SU-DHL-6 (cell line): ENCODE measurements at regions not wholly inside any gene's neighbourhood (a gene's known extent, or its start where the extent isn't known, plus 50 kb on each side); places are given as distances from the start of the nearest gene placed in this dataset.

Experiments used
- H2AFZ ChIP-seq: fragments of 200-600 bp; sonication (generic); 2 replicates; pipeline ENCODE4 v1.6.1; 2014; ENCODE audit warnings: low read depth, mild to moderate bottlenecking, moderate library complexity, mixed read lengths, antibody characterized with exemption, low read length; ENCODE audit not compliant: severe bottlenecking
- H3F3A ChIP-seq: fragments of 200-600 bp; shearing (Covaris generic); 2 replicates; pipeline ENCODE4 v1.6.0; 2016; ENCODE audit warnings: antibody characterized with exemption, mild to moderate bottlenecking; ENCODE audit not compliant: insufficient read depth
- H3K27ac ChIP-seq: fragments of 200-600 bp; sonication (generic); 2 replicates; pipeline ENCODE4 v1.5.1; 2016; ENCODE audit warnings: low read depth, mild to moderate bottlenecking, low read length, moderate library complexity, mixed read lengths
- H3K27me3 ChIP-seq: fragments of 200-600 bp; sonication (generic), shearing (Covaris generic); 2 replicates; pipeline ENCODE4 v1.6.0; 2014; ENCODE audit warnings: mild to moderate bottlenecking, low read length
- H3K36me3 ChIP-seq: fragments of 200-600 bp; sonication (generic); 2 replicates; pipeline ENCODE4 v1.6.1; 2014; ENCODE audit warnings: mild to moderate bottlenecking, low read length, mixed read lengths
- H3K4me2 ChIP-seq: fragments of 300-600, 200-600 bp; shearing (Covaris generic), sonication (generic); 2 replicates; pipeline ENCODE4 v1.6.0; 2014; ENCODE audit warnings: low read length, low read depth, mild to moderate bottlenecking; ENCODE audit not compliant: poor library complexity, severe bottlenecking
- H3K4me3 ChIP-seq: fragments of 200-600 bp; sonication (generic); 2 replicates; pipeline ENCODE4 v1.5.1; 2014; ENCODE audit warnings: antibody characterized with exemption, low read length, mild to moderate bottlenecking, mixed read lengths; ENCODE audit not compliant: insufficient read depth, poor library complexity, severe bottlenecking
- H3K79me2 ChIP-seq: fragments of 200-600 bp; sonication (generic); 2 replicates; pipeline ENCODE4 v1.6.1; 2014; ENCODE audit warnings: mild to moderate bottlenecking, low read length, moderate library complexity; ENCODE audit not compliant: insufficient read depth
- H3K9ac ChIP-seq: fragments of 200-600 bp; sonication (generic); 2 replicates; pipeline ENCODE4 v1.7.0; 2014; ENCODE audit warnings: mild to moderate bottlenecking, low read length
- H3K9me2 ChIP-seq: fragments of 200-600 bp; sonication (generic); replicated peaks from 2 replicates; pipeline ENCODE4 v1.6.1; 2014; ENCODE audit warnings: low read length; ENCODE audit not compliant: insufficient read depth
- H3K9me3 ChIP-seq: fragments of 200-600 bp; sonication (generic); 2 replicates; pipeline ENCODE4 v1.6.1; 2014; ENCODE audit warnings: low read length, mixed read lengths; ENCODE audit not compliant: insufficient read depth
- H4K20me1 ChIP-seq: fragments of 200-600 bp; sonication (generic); 2 replicates; pipeline ENCODE4 v1.6.1; 2014; ENCODE audit warnings: low read depth, mild to moderate bottlenecking, antibody characterized with exemption, low read length, moderate library complexity, mixed read lengths
- EZH2phosphoT487 ChIP-seq: fragments of 200-600 bp; sonication (generic), shearing (Covaris generic); conservative IDR thresholded peaks from 2 replicates; pipeline ENCODE4 v1.6.1; 2018; ENCODE audit warnings: mild to moderate bottlenecking, antibody characterized with exemption, low read length, moderate library complexity, mixed read lengths
- TF ChIP-seq, protein P1 (sequence below): fragments of 200-600 bp; sonication (generic); IDR thresholded peaks from one replicate; pipeline ENCODE4 v1.5.1; 2017; ENCODE audit warnings: antibody characterized with exemption, mild to moderate bottlenecking, low read length, moderate library complexity; ENCODE audit not compliant: insufficient read depth, poor library complexity, severe bottlenecking

DNA sequence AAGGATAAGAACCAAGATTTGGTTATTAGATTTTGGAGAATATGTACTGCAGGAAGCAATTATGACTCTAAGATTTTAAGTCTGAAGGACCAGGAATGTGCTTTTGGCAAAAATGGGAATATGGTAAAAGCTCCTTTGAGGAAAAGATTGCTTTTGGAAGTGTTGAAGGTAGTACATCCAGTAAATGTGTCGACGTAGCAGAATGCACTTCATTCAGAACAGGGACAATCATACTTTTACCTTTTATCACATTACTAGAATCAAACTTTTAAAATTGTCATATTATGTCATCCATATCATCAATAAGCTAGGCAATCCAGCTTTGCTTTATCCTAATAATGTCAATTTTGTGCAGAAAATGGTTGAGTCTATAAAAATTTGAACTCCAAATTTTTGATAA is 74.3 kb upstream of the MSTN start:
- no peaks in the 10 kb centered on the region for H3K27me3 ChIP-seq
- peaks cover 4% of the 10 kb centered on the region; the same call in 1 of the 2 replicates for H3K9me3 ChIP-seq
- H3K79me2 ChIP-seq, result no peaks in the 10 kb centered on the region
- H3K36me3 ChIP-seq, result 0 out of 2 replicates have a peak, but pooled peaks cover 3% of the 10 kb centered on the region
- no peak overlapping the region for H3K27ac ChIP-seq
- H3F3A ChIP-seq, result no peaks in the 10 kb centered on the region
- H3K4me2 ChIP-seq, result no peak overlapping the region
- no peak overlapping the region for H3K4me3 ChIP-seq
- H2AFZ ChIP-seq, result no peak overlapping the region
- H4K20me1 ChIP-seq, result no peaks in the 10 kb centered on the region
- H3K9ac ChIP-seq, result no peak overlapping the region
- no peaks in the 10 kb centered on the region for H3K9me2 ChIP-seq
- TF ChIP-seq, protein P1, sequence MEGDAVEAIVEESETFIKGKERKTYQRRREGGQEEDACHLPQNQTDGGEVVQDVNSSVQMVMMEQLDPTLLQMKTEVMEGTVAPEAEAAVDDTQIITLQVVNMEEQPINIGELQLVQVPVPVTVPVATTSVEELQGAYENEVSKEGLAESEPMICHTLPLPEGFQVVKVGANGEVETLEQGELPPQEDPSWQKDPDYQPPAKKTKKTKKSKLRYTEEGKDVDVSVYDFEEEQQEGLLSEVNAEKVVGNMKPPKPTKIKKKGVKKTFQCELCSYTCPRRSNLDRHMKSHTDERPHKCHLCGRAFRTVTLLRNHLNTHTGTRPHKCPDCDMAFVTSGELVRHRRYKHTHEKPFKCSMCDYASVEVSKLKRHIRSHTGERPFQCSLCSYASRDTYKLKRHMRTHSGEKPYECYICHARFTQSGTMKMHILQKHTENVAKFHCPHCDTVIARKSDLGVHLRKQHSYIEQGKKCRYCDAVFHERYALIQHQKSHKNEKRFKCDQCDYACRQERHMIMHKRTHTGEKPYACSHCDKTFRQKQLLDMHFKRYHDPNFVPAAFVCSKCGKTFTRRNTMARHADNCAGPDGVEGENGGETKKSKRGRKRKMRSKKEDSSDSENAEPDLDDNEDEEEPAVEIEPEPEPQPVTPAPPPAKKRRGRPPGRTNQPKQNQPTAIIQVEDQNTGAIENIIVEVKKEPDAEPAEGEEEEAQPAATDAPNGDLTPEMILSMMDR, result no peak
- no peak for TF ChIP-seq EZH2phosphoT487

DNA sequence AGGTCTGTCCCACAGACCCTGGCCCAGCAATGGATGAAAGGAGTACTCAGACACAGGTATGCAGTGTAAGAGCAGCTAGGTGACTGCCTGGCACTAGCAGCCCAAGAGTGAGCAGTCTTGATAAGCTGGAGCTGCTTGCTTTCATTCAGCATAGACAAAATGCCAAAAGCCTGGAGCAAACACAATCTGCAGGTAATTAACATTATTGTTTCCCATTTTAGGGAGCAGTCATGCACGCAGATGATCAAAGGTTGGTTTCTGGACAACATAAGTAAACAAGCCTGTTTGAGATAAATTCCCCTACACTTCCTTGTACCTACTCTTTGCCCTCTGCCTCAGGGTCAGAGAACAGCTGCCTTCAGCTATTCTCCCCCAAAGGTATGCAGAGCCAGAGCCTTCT is 73.7 kb upstream of the MSTN start:
- H3K79me2 ChIP-seq, result no peaks in the 10 kb centered on the region
- H3K4me2 ChIP-seq, result no peak overlapping the region
- H2AFZ ChIP-seq, result no peak overlapping the region
- H3K4me3 ChIP-seq, result no peak overlapping the region
- peaks cover 4% of the 10 kb centered on the region; the same call in 1 of the 2 replicates for H3K9me3 ChIP-seq
- H3K9me2 ChIP-seq, result no peaks in the 10 kb centered on the region
- H3K9ac ChIP-seq, result no peak overlapping the region
- H3K27ac ChIP-seq, result no peak overlapping the region
- no peaks in the 10 kb centered on the region for H3K27me3 ChIP-seq
- no peaks in the 10 kb centered on the region for H3F3A ChIP-seq
- no peak for TF ChIP-seq EZH2phosphoT487
- TF ChIP-seq, protein P1, result no peak
- H4K20me1 ChIP-seq, result no peaks in the 10 kb centered on the region
- H3K36me3 ChIP-seq, result 0 out of 2 replicates have a peak, but pooled peaks cover 3% of the 10 kb centered on the region

DNA sequence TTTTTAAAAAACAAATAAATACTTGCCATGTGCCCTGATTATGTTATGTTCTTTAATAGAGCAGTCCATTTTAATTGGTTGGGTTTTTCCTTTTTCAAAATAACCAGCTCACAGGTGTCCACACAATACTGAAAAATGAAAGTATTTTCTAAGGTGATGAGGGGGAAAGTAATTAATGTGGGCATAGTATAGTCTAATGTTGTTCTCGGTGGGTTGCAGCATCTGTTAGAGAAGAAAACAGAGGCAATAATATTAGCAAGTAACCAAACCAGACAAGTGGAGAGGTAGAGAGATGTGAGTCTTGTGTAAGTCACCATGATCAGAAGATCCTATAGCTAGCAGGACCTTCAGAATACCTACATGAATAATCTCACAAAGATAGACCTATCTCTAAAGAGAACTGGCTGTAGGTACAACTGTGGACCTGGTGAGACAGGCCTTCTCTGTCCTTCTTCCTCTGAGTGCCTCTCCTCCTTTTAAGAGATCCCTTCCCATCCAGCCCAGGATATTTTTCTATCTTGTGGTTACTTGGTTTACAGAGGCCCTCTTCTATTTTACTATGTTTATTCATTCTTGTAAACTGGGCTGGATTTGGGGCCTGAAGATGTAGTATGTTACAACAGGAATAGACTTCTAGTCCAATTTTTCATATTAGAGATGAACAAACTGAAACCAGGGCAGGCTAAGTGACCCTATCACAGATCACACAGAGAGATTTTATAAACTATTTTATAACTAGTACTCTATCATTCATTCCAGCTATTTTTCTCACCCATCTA is 67.1 kb upstream of the MSTN start:
- Histone ChIP-seq H3K9me3 (no peaks in the 10 kb centered on the region), H4K20me1 (no peaks in the 10 kb centered on the region), H3K36me3 (no peaks in the 10 kb centered on the region), H2AFZ (no peak overlapping the region), H3K27ac (no peak overlapping the region), H3F3A (no peaks in the 10 kb centered on the region), H3K4me2 (no peak overlapping the region), H3K9me2 (no peaks in the 10 kb centered on the region), H3K27me3 (no peaks in the 10 kb centered on the region), H3K9ac (no peak overlapping the region), H3K4me3 (no peak overlapping the region), H3K79me2 (no peaks in the 10 kb centered on the region)
- TF ChIP-seq, protein P1, result no peak
- no peak for TF ChIP-seq EZH2phosphoT487
